ENCODE measurements at regions not wholly inside any gene's neighbourhood (a gene's known extent, or its start where the extent isn't known, plus 50 kb on each side); places are given as distances from the start of the nearest gene placed in this dataset.

DNA sequence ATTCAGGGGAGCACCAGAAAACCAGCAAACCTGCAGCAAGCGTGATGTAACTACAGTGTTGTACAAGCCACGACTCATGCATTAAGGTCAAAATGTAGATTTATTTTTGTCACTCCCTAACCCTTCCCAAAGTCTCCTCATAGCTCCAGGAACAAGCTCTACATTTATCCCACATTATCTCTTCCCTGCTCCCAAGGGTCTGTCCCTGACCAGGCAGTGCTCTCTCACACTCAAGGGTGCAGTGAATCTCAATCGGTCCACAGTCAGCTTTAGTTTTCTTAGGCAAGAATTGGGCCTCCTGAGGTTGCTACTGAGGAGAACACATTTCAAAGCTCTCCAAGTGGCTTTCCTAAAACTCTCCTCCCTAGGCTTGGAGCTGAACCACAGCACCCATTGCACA lies 219.4 kb downstream of the NHLRC3 start:
- no peaks in the 10 kb centered on the region for H3K36me3 Mint-ChIP-seq
- H3K4me3 Mint-ChIP-seq = no peak overlapping the region
- DNase-seq (no peak), ATAC-seq (no peak)
- no peaks in the 10 kb centered on the region for H3K9me3 Mint-ChIP-seq
- H3K4me1 Mint-ChIP-seq = no peaks in the 10 kb centered on the region
- POLR2A ChIA-PET = no interaction called here
- peak overlapping the region in 1 of 10 donors; percentile 77 for H3K27ac Mint-ChIP-seq
- peaks cover 0 to 5% (median 0%) of the 10 kb centered on the region in 5 donors for H3K27me3 Mint-ChIP-seq

DNA sequence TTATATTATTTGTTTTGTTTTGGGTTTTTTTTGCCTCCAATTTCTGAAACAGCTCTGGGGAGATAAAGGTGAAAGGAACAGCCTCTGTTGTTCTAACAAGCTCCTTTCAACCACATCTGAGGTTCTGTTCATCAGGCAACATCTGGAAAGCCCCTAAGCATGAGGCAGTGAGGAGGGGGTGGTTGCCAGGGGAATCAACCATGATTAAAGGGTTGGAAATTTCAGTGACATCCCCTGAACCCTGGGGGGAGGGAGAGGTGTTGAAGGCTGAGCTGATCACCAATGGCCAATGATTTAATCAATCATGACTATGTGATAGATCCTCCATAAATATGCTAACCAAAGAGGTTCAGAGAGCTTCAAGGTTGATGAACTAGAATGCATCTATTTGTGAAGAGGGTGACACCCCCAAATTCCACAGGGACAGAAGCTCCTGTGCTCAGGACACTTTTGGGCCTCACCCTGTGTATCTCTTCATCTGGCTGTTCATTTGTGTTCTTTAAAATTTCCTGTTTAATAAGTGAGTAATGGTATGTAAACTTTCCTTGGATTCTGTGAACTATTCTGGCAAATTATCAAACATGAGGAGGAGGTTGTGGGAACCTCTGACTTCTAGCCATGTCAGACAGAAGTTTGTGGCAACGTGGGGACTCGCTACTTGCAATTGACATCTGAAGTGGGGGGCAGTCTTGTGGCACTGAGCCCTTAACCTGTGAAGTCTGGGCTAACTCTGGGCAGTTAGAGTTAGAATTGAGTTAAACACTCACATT lies 221.3 kb downstream of the NHLRC3 start:
- no peak overlapping the region for H3K27ac Mint-ChIP-seq
- POLR2A ChIA-PET = no interaction called here
- no peak overlapping the region for H3K4me3 Mint-ChIP-seq
- H3K4me1 Mint-ChIP-seq = no peaks in the 10 kb centered on the region
- no peak for DNase-seq
- H3K36me3 Mint-ChIP-seq = no peaks in the 10 kb centered on the region
- peaks cover 0 to 6% (median 4%) of the 10 kb centered on the region in 5 donors for H3K27me3 Mint-ChIP-seq
- ATAC-seq = no peak
- H3K9me3 Mint-ChIP-seq = no peaks in the 10 kb centered on the region

DNA sequence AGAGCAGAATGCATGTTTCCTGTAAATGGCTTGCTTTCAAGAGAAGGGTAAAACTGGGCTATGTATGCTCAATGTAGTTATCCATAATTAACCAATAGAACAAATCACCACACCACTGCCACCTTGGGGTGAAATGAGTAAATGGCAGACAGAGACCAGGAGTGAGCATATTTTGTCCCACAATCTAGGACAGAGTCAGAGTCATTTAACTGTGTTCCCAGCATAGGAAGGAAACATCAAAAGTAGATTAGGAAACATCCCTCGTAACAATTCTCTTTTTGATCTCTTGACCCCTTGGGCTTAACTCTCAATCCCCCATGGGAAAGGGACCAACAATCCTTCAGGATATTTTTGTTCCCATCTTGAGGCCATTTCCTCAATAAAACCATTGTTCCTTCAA lies 224.8 kb downstream of the NHLRC3 start:
- DNase-seq = peak in 3 of 10 donors; percentile 1 to 11 (median 4)
- peaks cover 0 to 11% (median 0%) of the 10 kb centered on the region in 9 donors for H3K9me3 Mint-ChIP-seq
- no peaks in the 10 kb centered on the region for H3K36me3 Mint-ChIP-seq
- no peak overlapping the region for H3K4me3 Mint-ChIP-seq
- POLR2A ChIA-PET = no interaction called here
- no peak overlapping the region for H3K27ac Mint-ChIP-seq
- H3K27me3 Mint-ChIP-seq = peaks cover 1 to 7% (median 5%) of the 10 kb centered on the region in 5 donors
- ATAC-seq = no peak
- H3K4me1 Mint-ChIP-seq = no peaks in the 10 kb centered on the region

DNA sequence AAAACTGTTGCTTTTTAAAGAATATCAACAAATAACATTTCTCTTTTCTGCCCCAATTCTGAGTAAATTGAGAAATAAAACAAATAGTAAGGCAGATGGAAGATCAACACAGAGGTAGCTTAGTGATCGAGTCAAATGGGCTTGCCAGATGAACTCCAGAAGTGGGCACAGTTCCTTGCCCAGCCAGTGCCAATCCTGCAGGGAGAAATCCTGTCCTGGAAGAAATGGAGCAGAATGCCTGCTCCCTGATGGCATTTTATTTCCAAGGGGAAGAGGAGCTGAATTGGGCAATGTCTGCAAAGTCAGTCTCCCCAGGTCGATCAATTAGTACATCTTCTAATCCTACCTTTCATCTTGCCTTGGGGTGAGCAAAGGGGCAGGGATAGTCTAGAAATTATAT lies 225.3 kb downstream of the NHLRC3 start:
- Mint-ChIP-seq H3K36me3 (no peaks in the 10 kb centered on the region), H3K4me1 (no peaks in the 10 kb centered on the region), H3K27ac (no peak overlapping the region), H3K27me3 (peaks cover 2 to 12% (median 7%) of the 10 kb centered on the region in 5 donors), H3K4me3 (no peak overlapping the region), H3K9me3 (peaks cover 0 to 11% (median 0%) of the 10 kb centered on the region in 9 donors)
- POLR2A ChIA-PET = no interaction called here
- ATAC-seq = no peak
- no peak for DNase-seq

DNA sequence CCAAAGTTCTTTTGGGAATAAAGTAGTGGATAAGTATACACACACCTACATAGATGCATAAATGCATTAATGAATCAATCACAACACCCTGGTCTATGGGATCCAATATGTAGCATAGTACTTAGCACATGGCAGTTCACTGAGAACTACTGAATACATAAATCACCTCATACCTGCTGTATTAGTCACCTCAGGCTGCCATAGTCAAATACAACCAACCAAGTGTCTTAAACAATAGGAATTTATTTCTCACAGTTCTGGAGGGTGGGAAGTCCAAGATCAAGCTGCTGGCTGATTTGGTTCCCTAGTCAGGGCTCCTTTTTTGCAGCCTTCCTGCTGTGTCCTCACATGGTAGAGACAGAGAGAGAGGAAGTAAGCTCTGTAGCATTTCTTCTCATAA lies 228.2 kb downstream of the NHLRC3 start:
- no peak for ATAC-seq
- Mint-ChIP-seq H3K27ac (no peak overlapping the region), H3K36me3 (no peaks in the 10 kb centered on the region), H3K4me3 (no peak overlapping the region), H3K9me3 (peaks cover 0 to 11% (median 0%) of the 10 kb centered on the region in 9 donors), H3K4me1 (no peaks in the 10 kb centered on the region), H3K27me3 (peaks cover 9 to 35% (median 18%) of the 10 kb centered on the region in 5 donors)
- DNase-seq = no peak
- POLR2A ChIA-PET = no interaction called here

DNA sequence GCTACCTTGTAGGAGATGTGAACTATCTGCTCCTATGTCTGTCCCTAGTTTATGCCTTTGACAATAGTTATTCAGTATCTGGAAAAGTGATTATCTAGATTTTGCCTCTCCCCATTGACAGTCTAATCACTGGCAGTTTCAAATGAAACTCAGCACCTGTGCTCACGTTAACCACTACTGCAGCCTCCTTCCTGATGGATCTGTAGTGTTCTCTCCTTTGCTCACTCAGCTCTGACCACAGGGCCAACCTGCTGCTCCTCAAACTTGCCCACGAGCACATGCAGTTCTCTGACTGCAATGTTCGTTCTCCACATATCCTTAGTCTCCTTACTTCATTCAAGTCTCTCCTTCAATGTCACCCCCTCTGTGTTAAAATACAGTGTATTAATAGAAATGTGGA lies 230.1 kb downstream of the NHLRC3 start:
- H3K4me1 Mint-ChIP-seq = no peaks in the 10 kb centered on the region
- no peak overlapping the region for H3K4me3 Mint-ChIP-seq

DNA sequence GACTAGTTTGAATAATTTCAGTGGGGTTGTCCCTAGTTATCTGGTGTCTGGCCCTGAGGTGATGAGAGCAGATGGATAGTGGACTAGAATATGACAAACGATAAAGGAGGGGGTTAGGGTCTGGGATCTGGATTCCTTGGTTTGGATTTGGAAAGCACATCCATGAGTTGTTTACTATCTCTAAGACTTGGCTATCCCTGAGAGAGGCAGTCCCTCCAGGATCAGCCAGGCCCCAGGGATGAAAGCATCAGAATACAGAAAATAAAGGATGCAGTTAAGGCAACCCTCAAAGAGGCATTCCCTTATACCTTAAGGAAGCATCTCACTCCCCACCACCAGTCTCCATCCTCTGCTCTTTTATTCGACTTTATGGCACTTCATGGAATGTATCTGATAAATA lies 230.7 kb downstream of the NHLRC3 start:
- Mint-ChIP-seq H3K4me1 (no peaks in the 10 kb centered on the region), H3K9me3 (peaks cover 0 to 11% (median 0%) of the 10 kb centered on the region in 9 donors), H3K27me3 (peaks cover 8 to 40% (median 19%) of the 10 kb centered on the region in 5 donors), H3K27ac (no peak overlapping the region), H3K4me3 (no peak overlapping the region), H3K36me3 (no peaks in the 10 kb centered on the region)
- DNase-seq = no peak
- ATAC-seq = no peak
- POLR2A ChIA-PET = no interaction called here

More for the DNA sequence above, 230.1 kb downstream of the NHLRC3 start:
- no peak overlapping the region for H3K27ac Mint-ChIP-seq
- POLR2A ChIA-PET = no interaction called here
- peaks cover 9 to 40% (median 19%) of the 10 kb centered on the region in 5 donors for H3K27me3 Mint-ChIP-seq
- DNase-seq = no peak
- peaks cover 0 to 11% (median 0%) of the 10 kb centered on the region in 9 donors for H3K9me3 Mint-ChIP-seq
- no peaks in the 10 kb centered on the region for H3K36me3 Mint-ChIP-seq
- no peak for ATAC-seq

DNA sequence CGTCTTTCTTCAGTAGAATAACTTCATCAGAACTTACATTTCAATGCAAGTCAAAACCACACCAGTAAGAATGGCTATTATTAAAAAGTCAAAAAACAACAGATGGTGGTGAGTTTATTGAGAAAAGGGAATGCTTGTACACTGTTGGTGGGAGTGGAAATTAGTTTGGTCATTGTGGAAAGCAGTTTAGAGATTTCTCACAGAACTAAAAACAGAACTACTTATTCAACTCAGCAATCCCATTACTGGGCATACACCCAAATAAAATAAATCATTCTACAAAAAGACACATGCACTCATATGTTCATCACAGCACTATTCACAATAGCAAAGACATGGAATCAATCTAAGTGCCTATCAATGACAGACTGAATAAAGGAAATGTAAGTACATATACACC lies 231.2 kb downstream of the NHLRC3 start:
- POLR2A ChIA-PET = no interaction called here
- Mint-ChIP-seq H3K27me3 (peaks cover 8 to 36% (median 17%) of the 10 kb centered on the region in 5 donors), H3K9me3 (peaks cover 0 to 11% (median 0%) of the 10 kb centered on the region in 9 donors), H3K36me3 (no peaks in the 10 kb centered on the region), H3K4me3 (no peak overlapping the region), H3K4me1 (no peaks in the 10 kb centered on the region), H3K27ac (no peak overlapping the region)
- ATAC-seq = no peak
- DNase-seq = no peak

DNA sequence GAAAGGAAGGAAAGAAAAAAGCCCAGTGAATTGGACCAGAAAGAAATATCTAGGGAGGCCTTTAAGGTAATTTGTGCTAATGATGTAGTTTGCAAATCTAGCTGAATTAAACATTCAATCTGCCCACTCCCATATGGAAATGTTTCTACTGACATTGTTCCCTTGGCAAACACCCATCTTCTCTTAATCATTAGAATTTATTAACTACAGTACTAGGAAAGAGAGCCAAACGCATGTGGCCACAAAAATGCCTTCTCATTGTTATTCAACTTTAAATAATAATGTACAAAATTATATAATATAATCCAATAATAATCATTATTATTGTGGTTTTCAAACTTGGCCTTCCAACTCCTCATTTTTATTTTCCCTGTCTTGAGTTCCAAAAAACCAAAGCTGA lies 234.7 kb downstream of the NHLRC3 start:
- no peak for DNase-seq
- no peak overlapping the region for H3K27ac Mint-ChIP-seq
- H3K27me3 Mint-ChIP-seq = peaks cover 8 to 33% (median 16%) of the 10 kb centered on the region in 5 donors
- H3K4me1 Mint-ChIP-seq = no peaks in the 10 kb centered on the region
- ATAC-seq = no peak
- H3K9me3 Mint-ChIP-seq = no peaks in the 10 kb centered on the region
- POLR2A ChIA-PET = no interaction called here
- no peak overlapping the region for H3K4me3 Mint-ChIP-seq
- no peaks in the 10 kb centered on the region for H3K36me3 Mint-ChIP-seq

DNA sequence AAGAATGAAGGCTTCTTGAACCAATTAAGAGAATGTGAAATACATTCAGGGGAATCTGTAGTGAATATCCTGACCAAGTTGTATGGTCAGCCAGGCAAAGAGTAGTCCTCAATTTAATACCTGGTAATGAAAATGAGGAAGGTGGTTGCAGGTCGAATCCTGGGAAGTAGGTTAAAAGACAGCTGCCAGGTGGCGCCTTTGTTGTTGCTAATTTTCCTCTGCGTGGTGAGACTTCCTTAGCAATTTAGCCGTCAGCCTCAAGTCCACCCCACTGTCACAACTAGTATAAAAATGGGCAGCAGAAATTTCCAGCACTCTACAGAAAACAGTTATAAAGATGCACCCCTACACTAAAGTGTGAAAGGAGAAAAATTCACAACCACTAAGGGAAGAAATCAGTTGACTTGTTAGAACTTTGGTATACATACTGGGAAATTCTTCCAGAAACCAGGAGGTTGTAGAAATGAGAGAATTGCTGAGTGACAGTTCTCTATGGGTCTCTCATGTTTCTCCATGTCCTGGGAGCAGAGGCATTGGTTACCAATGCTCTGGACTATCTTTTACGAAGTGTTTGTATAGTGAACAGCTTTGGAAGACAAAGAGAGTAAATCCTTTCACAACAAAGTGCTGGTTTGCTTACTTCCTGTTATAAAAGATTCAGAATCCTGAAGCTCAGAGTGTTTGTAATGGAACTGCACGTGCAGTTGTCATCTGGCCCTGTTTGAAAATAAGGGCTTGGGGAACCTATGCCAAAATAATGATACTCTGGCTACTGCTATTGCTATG lies 235.9 kb downstream of the NHLRC3 start:
- Mint-ChIP-seq H3K27ac (no peak overlapping the region), H3K4me1 (no peaks in the 10 kb centered on the region), H3K4me3 (no peak overlapping the region), H3K27me3 (peaks cover 4 to 23% (median 12%) of the 10 kb centered on the region in 5 donors), H3K36me3 (no peaks in the 10 kb centered on the region), H3K9me3 (no peaks in the 10 kb centered on the region)
- no peak for DNase-seq
- POLR2A ChIA-PET = no interaction called here
- no peak for ATAC-seq

DNA sequence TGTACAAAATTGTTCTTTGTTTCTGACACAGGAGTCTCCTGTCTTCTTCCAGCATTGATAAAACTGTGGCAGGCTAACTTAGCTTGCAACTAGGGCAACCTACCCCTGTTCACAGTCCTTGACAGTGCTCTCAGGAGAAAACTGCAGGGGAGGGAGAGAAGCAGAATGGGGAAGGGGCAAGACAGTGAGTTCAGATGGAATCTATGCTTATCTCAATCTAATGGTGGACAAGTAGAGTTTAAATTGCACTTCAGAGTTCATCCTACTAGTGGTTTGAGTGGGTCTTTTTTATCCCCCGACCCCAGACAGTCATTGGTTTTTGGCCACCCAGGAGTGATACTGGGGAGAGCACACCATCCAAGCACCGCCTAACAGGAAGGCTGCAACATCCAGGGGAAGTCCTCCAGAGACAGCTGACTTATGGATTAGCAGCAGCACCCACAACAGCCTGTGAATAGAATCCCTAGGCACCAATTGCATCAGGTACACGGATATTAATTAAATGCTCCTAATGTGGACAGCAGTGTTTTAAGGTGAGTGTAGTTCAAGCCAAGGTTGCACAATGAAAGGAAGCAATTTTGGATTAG lies 236.6 kb downstream of the NHLRC3 start:
- Mint-ChIP-seq H3K27ac (no peak overlapping the region), H3K4me1 (no peaks in the 10 kb centered on the region), H3K36me3 (no peaks in the 10 kb centered on the region), H3K9me3 (no peaks in the 10 kb centered on the region), H3K27me3 (peaks cover 0 to 20% (median 8%) of the 10 kb centered on the region in 5 donors), H3K4me3 (no peak overlapping the region)
- no peak for DNase-seq
- POLR2A ChIA-PET = no interaction called here
- ATAC-seq = no peak

DNA sequence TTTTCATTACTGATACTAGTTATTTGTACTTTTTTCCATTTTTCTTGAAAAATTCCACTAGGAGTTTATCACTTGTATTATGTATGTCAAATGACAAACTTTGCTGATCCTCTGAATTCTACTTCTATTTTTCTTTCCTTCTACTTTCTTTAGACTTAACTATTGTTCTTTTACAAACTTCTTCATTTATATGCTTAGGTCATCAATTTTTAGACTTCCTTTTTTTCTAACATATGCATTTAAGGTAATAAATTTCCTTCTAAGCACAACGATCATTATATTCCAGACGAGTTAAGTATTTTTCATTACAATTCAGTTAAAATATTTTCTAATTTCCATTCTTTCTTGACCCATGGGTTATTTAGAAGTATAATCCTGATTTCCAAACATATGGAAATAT lies 240.8 kb downstream of the NHLRC3 start:
- no peak overlapping the region for H3K4me3 Mint-ChIP-seq
- peaks cover 0 to 2% (median 0%) of the 10 kb centered on the region in 4 donors for H3K4me1 Mint-ChIP-seq
- H3K27ac Mint-ChIP-seq = no peak overlapping the region
- POLR2A ChIA-PET = no interaction called here
- peaks cover 7 to 42% (median 12%) of the 10 kb centered on the region in 5 donors for H3K27me3 Mint-ChIP-seq
- ATAC-seq = no peak
- no peaks in the 10 kb centered on the region for H3K9me3 Mint-ChIP-seq
- DNase-seq = no peak
- no peaks in the 10 kb centered on the region for H3K36me3 Mint-ChIP-seq

DNA sequence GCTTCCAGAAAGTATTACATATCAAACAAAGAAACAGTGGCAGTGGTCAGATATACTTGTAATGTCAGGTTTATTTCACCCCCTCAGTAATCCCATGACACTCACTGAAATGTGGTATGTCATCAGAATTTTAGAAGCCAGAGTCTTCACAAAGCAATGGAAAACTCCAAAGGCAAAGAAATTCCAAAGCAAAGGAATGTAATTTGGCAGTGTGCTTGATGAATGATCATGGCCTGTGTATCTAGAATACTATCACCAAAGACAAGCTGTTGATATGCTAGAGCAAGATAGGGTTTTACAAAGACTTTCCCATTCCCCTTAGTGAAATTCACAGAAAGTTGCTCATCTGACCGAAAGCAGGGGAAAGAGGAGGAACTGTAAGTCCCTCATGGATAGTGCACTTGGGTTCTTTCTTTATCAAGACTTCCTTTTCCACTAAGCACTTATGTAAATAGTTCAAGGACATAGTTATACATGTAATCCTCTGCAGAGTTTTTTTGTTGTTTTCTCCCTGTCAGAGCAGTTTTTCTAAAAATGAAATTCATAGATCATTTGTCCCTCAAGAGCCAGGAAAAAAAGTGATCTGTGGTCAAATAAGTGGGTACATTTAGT lies 243.4 kb downstream of the NHLRC3 start:
- H3K27ac Mint-ChIP-seq = no peak overlapping the region
- DNase-seq (no peak), ATAC-seq (no peak)
- peaks cover 7 to 52% (median 19%) of the 10 kb centered on the region in 5 donors for H3K27me3 Mint-ChIP-seq
- POLR2A ChIA-PET = no interaction called here
- peaks cover 1 to 7% (median 4%) of the 10 kb centered on the region in 9 donors for H3K9me3 Mint-ChIP-seq
- H3K36me3 Mint-ChIP-seq = peaks cover 0 to 1% (median 0%) of the 10 kb centered on the region in 3 donors
- H3K4me3 Mint-ChIP-seq = no peak overlapping the region
- H3K4me1 Mint-ChIP-seq = peaks cover 0 to 2% (median 0%) of the 10 kb centered on the region in 4 donors

All from naive thymus-derived CD8-positive, alpha-beta T cell (primary cell).